D721Med (cell line): ENCODE measurements at regions not wholly inside any gene's neighbourhood (a gene's known extent, or its start where the extent isn't known, plus 50 kb on each side); places are given as distances from the start of the nearest gene placed in this dataset.
A peak's percentile ranks its signal among the peaks of the same experiment; 100 is the strongest.

Experiments
- DNase-seq: peaks from one replicate; pipeline ENCODE4 v3.0.0; 2011; ENCODE audit warnings: low spot score; ENCODE audit not compliant: insufficient read length
- FAIRE-seq: peaks from 2 replicates; lab custom pipeline; 2011; peaks lifted over from hg19 to GRCh38; lab: Jason Lieb, UNC
- TF ChIP-seq, protein P1 (sequence below): IDR thresholded peaks from 2 replicates; pipeline ENCODE4 v1.5.1; 2012; ENCODE audit warnings: mild to moderate bottlenecking, control low read depth; ENCODE audit not compliant: insufficient read depth; ENCODE audit errors: missing control alignments

DNA sequence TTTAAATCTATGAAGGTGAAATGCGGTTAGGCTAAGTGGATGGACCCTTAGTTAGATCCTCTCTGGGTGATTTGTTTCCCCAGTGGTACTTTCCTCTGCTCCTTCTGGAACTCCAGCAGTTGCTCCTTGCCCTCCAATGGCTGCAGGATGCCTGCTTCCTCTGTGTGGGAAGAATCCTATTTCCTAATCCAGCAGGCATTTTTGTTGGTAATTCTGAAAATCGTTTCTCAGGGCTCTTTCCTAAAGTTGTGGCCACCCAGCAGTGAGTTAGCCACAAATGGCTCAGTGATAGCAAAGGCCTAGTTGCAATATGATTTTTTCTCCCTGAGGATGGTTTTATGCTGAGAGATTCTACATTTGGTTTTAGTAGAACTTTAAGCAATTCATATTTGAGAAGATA is 332.3 kb upstream of the C2CD4B start:
- TF ChIP-seq, protein P1, sequence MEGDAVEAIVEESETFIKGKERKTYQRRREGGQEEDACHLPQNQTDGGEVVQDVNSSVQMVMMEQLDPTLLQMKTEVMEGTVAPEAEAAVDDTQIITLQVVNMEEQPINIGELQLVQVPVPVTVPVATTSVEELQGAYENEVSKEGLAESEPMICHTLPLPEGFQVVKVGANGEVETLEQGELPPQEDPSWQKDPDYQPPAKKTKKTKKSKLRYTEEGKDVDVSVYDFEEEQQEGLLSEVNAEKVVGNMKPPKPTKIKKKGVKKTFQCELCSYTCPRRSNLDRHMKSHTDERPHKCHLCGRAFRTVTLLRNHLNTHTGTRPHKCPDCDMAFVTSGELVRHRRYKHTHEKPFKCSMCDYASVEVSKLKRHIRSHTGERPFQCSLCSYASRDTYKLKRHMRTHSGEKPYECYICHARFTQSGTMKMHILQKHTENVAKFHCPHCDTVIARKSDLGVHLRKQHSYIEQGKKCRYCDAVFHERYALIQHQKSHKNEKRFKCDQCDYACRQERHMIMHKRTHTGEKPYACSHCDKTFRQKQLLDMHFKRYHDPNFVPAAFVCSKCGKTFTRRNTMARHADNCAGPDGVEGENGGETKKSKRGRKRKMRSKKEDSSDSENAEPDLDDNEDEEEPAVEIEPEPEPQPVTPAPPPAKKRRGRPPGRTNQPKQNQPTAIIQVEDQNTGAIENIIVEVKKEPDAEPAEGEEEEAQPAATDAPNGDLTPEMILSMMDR = no peak
- FAIRE-seq = no peak

DNA sequence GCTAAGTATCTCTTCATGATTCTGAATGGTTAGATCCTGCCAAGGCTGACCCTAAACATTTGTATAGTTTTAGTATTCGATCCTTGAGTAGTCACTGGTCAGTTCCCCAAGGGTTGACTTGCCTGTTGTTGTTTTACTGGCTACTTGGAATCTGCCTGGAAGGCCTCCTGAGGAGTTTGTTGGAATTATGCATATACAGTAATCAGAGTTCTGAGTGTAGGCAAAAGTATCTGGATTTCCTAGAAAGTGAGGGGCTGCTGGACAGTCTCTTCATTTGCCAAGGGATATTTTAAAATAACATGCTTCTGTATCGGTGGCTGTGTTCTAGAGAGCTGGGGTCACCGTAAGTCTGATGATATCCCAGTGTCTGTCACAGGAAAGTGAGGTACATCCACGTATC is 333.2 kb upstream of the C2CD4B start:
- FAIRE-seq (no peak), DNase-seq (no peak)
- TF ChIP-seq, protein P1 = no peak

More for the DNA sequence above, 332.3 kb upstream of the C2CD4B start:
- no peak for DNase-seq

DNA sequence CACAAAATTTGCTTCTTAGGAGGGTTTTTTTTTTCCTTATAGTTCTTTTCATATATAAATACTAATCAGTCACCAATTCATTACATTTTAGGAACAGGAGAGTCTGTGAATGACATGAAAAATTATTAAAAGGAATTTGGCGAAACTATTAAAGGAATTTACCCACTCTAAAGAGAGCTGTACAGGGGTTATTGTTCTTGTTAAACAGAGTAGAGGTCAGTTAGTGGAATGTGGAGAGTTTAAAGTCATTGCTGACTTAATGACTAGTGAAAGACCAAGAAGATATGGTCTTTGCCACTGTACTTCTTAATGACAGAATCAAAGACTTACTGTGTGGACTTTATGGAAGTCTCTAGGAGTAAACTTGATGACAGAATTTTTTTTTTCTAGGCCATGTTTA is 333.6 kb upstream of the C2CD4B start:
- TF ChIP-seq, protein P1 = no peak
- FAIRE-seq = no peak
- DNase-seq = no peak

DNA sequence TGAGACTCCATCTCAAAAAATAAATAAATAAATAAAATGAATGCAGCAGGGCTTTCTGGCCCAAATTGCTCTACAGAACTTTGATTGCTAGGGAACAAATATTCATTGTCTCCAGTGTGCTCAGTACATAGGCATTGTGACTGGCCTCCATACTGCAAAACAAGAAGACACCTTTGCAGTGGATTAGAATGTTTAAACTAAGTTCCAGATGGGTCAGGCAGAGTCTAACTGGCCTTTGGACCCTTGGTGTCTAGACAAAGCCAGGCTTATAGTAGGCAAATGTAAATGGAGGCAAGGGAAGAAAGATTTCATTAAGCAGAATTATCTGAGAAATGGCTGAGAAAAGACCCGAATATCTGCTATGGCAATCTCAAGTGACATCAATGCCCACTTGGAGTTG is 335.2 kb upstream of the C2CD4B start:
- TF ChIP-seq, protein P1 = no peak
- FAIRE-seq (no peak), DNase-seq (no peak)

DNA sequence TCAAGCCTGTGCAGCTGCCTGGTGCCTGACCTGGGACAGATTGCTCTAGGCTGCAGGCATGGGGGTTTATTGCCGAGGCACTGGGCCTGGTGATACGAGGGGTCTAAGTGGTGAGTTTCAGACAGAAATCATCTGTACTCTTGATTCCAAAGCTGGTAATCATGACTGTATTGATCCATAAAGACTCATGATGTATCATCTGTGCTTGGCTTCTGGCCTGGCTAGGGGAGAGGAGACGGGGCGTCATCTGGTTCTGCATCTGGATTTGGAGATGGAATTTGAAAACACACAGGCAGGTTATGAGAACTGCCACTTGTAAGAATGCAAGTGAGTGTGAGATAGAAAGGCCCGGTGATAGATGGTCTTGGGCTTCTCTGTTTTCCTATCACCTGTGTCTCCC is 337.4 kb upstream of the C2CD4B start:
- DNase-seq (no peak), FAIRE-seq (no peak)
- TF ChIP-seq, protein P1 = no peak

DNA sequence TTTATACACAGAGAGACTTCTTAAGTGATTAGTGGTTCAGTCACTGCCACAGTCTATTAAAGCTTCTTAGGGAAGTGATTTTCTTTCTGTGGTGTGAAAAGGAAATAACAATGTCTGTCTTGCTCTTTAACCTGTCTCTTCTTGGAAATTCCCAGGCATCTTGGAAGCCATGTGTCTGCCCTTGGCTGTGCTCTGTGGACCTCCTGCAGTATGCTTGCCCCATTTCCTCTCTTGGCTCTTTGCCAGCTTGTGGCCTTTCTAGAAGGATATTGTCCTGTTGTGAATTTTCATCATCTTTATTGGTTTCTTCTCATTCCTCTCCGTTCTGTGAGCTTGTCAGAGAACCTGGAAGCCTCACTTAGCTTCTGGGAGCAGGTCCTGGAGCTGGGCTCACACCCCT is 338.4 kb upstream of the C2CD4B start:
- FAIRE-seq (peak; percentile 92), DNase-seq (peak; percentile 45)
- TF ChIP-seq, protein P1 = no peak

DNA sequence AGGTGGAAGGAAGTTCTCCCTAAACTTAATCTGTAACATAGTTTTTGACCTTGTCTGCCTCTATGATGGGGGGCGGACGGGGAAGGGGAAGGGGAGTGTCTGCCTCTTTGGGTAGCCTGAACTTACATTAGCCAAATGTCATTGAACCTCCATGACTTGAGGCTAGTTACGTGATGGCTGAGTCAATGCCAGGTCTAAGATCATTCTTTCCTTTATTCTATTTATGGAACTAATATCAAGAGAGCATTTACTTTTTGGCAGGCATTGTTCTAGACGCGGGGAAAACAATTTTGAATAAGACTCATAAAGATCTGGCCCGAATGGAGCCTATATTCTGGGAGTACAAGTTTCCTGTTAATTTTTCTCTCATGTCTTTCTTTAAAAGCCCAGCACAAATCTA is 340.7 kb upstream of the C2CD4B start:
- no peak for FAIRE-seq
- TF ChIP-seq, protein P1 = no peak
- no peak for DNase-seq
